ENCODE measurements at regions not wholly inside any gene's neighbourhood (a gene's known extent, or its start where the extent isn't known, plus 50 kb on each side); places are given as distances from the start of the nearest gene placed in this dataset.
A peak's percentile ranks its signal among the peaks of the same experiment; 100 is the strongest.
"Not testable (repeated sequence)": the region's sequence is repeated elsewhere in the genome, so short reads cannot be mapped to it uniquely, and the experiment has no call there.

GRCh38 chr4:1567808-1568581 lies 116.1 kb downstream of the FAM53A start:
- DNase-seq (ENCODE audit: insufficient read length, low spot score) (no peak), FAIRE-seq (no peak)
- no peak for TF ChIP-seq PAX5 (IDR thresholded peaks at IDR 0.05; ENCODE audit: insufficient read depth, low read length, severe bottlenecking)
- no peak for TF ChIP-seq POLR2AphosphoS5 (IDR thresholded peaks at IDR 0.05; ENCODE audit: low read depth, low read length)
- no peak for TF ChIP-seq POU2F2 (IDR thresholded peaks at IDR 0.05; ENCODE audit: low read depth, low read length)
- TF ChIP-seq TAF1 (IDR thresholded peaks at IDR 0.05; ENCODE audit: low read depth, low read length), result no peak
- no peak for TF ChIP-seq POLR2A (IDR thresholded peaks at IDR 0.05; ENCODE audit: low read depth, low read length)
- no peak for TF ChIP-seq SPI1 (IDR thresholded peaks at IDR 0.05; ENCODE audit: low read depth, low read length)

GRCh38 chr4:1567519-1567807 lies 116.7 kb downstream of the FAM53A start:
- TF ChIP-seq POLR2A (IDR thresholded peaks at IDR 0.05; ENCODE audit: low read depth, low read length) (no peak), POU2F2 (IDR thresholded peaks at IDR 0.05; ENCODE audit: low read depth, low read length) (no peak), TAF1 (IDR thresholded peaks at IDR 0.05; ENCODE audit: low read depth, low read length) (no peak), SPI1 (IDR thresholded peaks at IDR 0.05; ENCODE audit: low read depth, low read length) (no peak), PAX5 (IDR thresholded peaks at IDR 0.05; ENCODE audit: insufficient read depth, low read length, severe bottlenecking) (no peak), POLR2AphosphoS5 (IDR thresholded peaks at IDR 0.05; ENCODE audit: low read depth, low read length) (no peak)
- DNase-seq (ENCODE audit: insufficient read length, low spot score) (no peak), FAIRE-seq (no peak)

GRCh38 chr4:1566838-1567518 lies 117.1 kb downstream of the FAM53A start:
- DNase-seq (ENCODE audit: insufficient read length, low spot score) (no peak), FAIRE-seq (no peak)

GRCh38 chr4:1566301-1566837 lies 117.7 kb downstream of the FAM53A start:
- FAIRE-seq, result peak; percentile 48
- not testable (repeated sequence) for DNase-seq (ENCODE audit: insufficient read length, low spot score)

More at GRCh38 chr4:1566838-1567518, 117.1 kb downstream of the FAM53A start:
- no peak for TF ChIP-seq POU2F2 (IDR thresholded peaks at IDR 0.05; ENCODE audit: low read depth, low read length)
- TF ChIP-seq PAX5 (IDR thresholded peaks at IDR 0.05; ENCODE audit: insufficient read depth, low read length, severe bottlenecking), result no peak
- no peak for TF ChIP-seq POLR2AphosphoS5 (IDR thresholded peaks at IDR 0.05; ENCODE audit: low read depth, low read length)
- no peak for TF ChIP-seq TAF1 (IDR thresholded peaks at IDR 0.05; ENCODE audit: low read depth, low read length)
- no peak for TF ChIP-seq POLR2A (IDR thresholded peaks at IDR 0.05; ENCODE audit: low read depth, low read length)
- no peak for TF ChIP-seq SPI1 (IDR thresholded peaks at IDR 0.05; ENCODE audit: low read depth, low read length)

DNA sequence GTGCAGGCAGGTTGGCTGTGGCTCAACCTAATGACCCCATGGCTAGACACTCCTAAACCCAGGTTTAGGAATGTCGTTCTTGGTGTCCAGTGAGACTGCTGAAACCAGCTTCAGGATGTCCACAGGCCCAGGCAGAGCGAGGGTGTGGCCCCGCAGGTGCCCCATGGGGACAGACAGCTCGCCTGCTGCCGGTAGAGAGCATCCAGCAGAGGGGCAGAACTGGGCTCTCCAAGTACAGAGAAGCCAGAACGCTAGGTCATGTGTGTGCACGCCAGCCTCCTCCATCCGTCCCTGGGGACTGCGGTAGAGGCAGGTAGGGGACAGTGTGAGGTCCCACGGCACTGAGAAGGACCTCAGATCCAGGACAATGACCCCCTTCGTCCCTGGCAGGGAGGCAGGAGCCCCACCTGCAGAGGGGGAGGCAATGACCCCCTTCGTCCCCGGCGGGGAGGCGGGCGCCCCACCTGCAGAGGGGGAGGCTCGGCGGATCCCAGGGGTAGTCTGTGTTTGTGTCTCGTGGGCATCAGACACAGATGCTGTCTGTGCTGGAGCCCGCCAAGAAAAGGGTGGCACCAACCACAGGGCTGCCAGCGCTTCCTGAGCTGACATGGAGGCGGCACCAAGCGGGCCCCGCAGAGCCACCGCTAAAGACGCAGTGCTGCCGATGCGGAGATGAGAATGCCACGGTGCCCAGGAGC lies 118.4 kb downstream of the FAM53A start:
- no peak for DNase-seq (ENCODE audit: insufficient read length, low spot score)
- TF ChIP-seq POLR2AphosphoS5 (IDR thresholded peaks at IDR 0.05; ENCODE audit: low read depth, low read length) (no peak), POLR2A (IDR thresholded peaks at IDR 0.05; ENCODE audit: low read depth, low read length) (no peak), SPI1 (IDR thresholded peaks at IDR 0.05; ENCODE audit: low read depth, low read length) (no peak), TAF1 (IDR thresholded peaks at IDR 0.05; ENCODE audit: low read depth, low read length) (no peak), POU2F2 (IDR thresholded peaks at IDR 0.05; ENCODE audit: low read depth, low read length) (no peak), PAX5 (IDR thresholded peaks at IDR 0.05; ENCODE audit: insufficient read depth, low read length, severe bottlenecking) (no peak)
- no peak for FAIRE-seq

DNA sequence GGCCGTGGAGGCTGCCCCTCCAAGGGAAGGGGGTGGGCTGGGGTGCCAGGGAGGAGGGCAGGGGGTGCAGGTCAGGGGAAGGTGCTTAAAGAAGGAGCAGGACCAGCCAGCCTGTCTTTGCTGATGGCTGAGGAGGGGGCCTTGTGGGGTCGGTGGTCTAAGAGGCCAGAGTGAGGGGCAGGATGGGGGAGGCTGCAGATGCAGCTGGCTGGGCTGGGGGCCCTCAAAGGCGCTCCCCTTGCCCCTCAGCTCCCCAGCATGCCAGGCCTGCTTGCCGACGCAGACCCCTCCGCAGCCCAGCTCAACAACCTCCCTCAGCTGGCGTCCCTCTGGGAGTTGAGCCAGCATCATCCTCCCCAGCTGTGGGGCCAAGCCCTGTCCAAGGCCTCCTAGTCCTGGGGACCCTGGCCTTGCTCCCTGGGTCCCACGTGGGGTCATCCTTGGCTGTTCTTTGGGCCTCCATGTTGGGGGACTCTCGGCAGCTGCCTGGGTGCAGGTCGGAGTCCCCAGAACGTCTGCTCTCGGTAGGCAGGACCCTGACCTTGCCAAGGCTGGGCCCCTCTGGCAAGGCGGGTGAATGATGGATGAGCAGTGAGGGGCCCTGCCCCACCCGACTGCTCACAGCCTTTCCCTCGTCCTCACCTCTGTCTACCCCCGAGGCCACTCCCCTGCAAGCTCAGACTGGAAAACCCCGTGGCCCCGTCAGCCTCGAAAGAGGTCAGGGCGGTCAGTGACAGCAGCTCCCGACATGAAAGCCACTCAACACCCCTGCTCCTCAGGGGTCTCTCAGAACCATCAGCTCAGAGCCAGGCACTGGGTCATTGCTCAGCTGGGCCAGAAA lies 119.4 kb downstream of the FAM53A start:
- no peak for TF ChIP-seq POLR2AphosphoS5 (IDR thresholded peaks at IDR 0.05; ENCODE audit: low read depth, low read length)
- no peak for TF ChIP-seq PAX5 (IDR thresholded peaks at IDR 0.05; ENCODE audit: insufficient read depth, low read length, severe bottlenecking)
- DNase-seq (ENCODE audit: insufficient read length, low spot score) (no peak), FAIRE-seq (no peak)

- no peak for FAIRE-seq
- DNase-seq (ENCODE audit: insufficient read length, low spot score), result no peak
- TF ChIP-seq POLR2A (IDR thresholded peaks at IDR 0.05; ENCODE audit: low read depth, low read length) (no peak), POU2F2 (IDR thresholded peaks at IDR 0.05; ENCODE audit: low read depth, low read length) (no peak), POLR2AphosphoS5 (IDR thresholded peaks at IDR 0.05; ENCODE audit: low read depth, low read length) (no peak), TAF1 (IDR thresholded peaks at IDR 0.05; ENCODE audit: low read depth, low read length) (no peak), PAX5 (IDR thresholded peaks at IDR 0.05; ENCODE audit: insufficient read depth, low read length, severe bottlenecking) (no peak), SPI1 (IDR thresholded peaks at IDR 0.05; ENCODE audit: low read depth, low read length) (no peak)
Measured at GRCh38 chr4:1563768-1564485, 120.2 kb downstream of the FAM53A start.

DNA sequence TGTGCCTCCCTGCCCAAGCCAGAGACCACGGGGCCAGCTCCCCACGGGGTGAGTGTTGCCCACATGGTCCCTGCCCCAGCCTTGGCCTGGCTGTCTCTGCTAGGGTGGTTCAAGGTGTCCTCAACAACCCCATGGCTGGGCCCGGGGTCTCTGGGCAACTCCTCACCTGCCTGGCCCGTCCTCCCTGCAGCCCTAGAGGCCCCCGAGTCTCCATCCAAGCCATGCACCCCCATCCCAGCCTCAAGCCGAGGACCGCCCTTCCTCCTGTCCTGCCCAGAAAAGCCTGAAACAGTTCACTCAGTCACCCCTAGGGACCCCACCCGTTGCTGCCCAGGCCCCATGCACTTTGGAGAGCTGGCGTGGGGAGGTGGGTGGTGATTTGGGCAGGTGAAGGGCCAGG lies 120.9 kb downstream of the FAM53A start:
- DNase-seq (ENCODE audit: insufficient read length, low spot score) (no peak), FAIRE-seq (no peak)
- no peak for TF ChIP-seq SPI1 (IDR thresholded peaks at IDR 0.05; ENCODE audit: low read depth, low read length)

- DNase-seq (ENCODE audit: insufficient read length, low spot score) (no peak), FAIRE-seq (no peak)
Measured at GRCh38 chr4:1562771-1563170, 121.3 kb downstream of the FAM53A start.

More at GRCh38 chr4:1562771-1563170, 121.3 kb downstream of the FAM53A start:
- TF ChIP-seq POLR2A (IDR thresholded peaks at IDR 0.05; ENCODE audit: low read depth, low read length) (no peak), TAF1 (IDR thresholded peaks at IDR 0.05; ENCODE audit: low read depth, low read length) (no peak), POU2F2 (IDR thresholded peaks at IDR 0.05; ENCODE audit: low read depth, low read length) (no peak), POLR2AphosphoS5 (IDR thresholded peaks at IDR 0.05; ENCODE audit: low read depth, low read length) (no peak), SPI1 (IDR thresholded peaks at IDR 0.05; ENCODE audit: low read depth, low read length) (no peak), PAX5 (IDR thresholded peaks at IDR 0.05; ENCODE audit: insufficient read depth, low read length, severe bottlenecking) (no peak)

Data from GM12891 (cell line).